GM12865 (cell line): ENCODE measurements at regions not wholly inside any gene's neighbourhood (a gene's known extent, or its start where the extent isn't known, plus 50 kb on each side); places are given as distances from the start of the nearest gene placed in this dataset.
"Not testable (repeated sequence)": the region's sequence is repeated elsewhere in the genome, so short reads cannot be mapped to it uniquely, and the experiment has no call there.

Source experiments
- DNase-seq: peaks from one replicate; pipeline ENCODE4 v3.0.0; 2010; ENCODE audit warnings: low read depth
- H3K4me3 ChIP-seq: 2 replicates; pipeline ENCODE4 v1.5.1; 2011; ENCODE audit warnings: mild to moderate bottlenecking, low read depth, low read length, control low read depth
- CTCF ChIP-seq: IDR thresholded peaks from 2 replicates; pipeline ENCODE4 v1.5.1; 2011; ENCODE audit warnings: low read length, control low read depth, low read depth, inconsistent platforms; ENCODE audit not compliant: insufficient read depth; ENCODE audit errors: missing control alignments

GRCh38 chr14:37711831-37712475 lies 116.5 kb downstream of the TTC6 start:
- no peak overlapping the region for H3K4me3 ChIP-seq
- DNase-seq, result no peak
- no peak for TF ChIP-seq CTCF

DNA sequence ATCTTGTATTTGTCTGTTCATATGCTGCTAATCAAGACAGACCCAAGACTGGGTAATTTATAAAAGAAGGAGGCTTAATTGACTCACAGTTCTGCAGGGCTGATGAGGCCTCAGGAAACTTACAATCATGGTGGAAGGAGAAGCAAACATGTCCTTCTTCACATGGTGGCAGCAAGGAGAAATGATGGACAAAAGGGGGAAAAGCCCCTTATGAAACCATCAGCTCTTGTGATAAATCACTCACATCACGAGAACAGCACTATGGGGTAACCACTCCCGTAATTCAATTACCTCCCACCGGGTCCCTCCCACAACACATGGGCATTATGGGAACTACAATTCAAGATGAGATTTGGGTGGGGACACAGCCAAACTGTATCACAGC lies 117.0 kb downstream of the TTC6 start:
- not testable (repeated sequence) for DNase-seq, H3K4me3 ChIP-seq

- no peak overlapping the region for H3K4me3 ChIP-seq
- no peak for TF ChIP-seq CTCF
- no peak for DNase-seq
These were observed 117.6 kb downstream of the TTC6 start for GRCh38 chr14:37712976-37713431.

DNA sequence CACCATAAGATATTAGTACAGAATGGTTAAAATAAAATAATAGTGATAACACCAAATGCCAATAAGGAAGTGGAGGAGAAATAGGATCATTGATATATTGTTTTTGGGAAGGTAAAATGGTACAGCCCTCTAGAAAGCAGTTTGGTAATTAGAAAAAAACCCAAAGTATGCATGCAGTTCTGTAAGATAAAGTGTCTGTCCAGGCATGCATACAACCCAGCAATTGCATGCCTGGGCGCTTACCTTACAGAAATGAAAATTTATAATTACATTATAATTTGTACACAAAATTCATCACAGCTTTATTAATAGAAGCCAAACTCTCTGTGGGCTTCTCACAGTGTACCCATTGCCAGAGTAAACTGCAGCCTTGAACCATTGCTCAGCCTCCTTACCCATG lies 124.7 kb downstream of the TTC6 start:
- DNase-seq, result no peak
- H3K4me3 ChIP-seq, result no peak overlapping the region
- TF ChIP-seq CTCF, result no peak

DNA sequence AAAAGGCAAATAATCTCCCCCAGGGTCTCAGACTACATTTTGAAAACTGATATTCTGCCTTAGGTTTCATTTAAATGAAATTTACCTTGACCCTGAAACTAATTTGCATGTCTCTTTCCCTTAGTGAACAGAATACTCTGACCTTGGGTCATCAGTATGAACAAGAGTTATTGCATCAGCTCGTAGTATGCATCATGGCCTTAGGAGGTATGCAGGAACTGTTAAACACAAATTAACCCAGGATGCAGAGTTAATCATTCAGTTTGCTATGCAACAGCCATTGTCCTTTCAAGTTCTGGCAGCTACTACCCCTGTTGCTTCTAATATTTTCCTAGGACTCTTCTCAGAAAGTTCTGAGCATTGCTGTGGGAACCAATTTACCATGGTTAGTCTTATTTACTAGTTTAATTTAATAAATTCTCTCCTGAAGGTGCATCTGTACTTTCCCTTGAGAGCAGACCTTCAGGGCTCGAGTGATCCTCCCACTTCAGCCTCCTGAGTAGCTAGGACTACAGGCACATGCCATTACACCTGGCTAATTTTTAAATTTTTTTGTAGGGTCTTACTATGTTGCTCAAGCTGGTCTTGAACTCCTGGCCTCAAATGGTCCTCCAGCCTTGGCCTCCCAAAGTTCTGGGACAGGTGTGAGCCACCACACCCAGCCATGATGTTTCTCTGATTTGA lies 126.7 kb downstream of the TTC6 start:
- DNase-seq, result no peak
- no peak overlapping the region for H3K4me3 ChIP-seq
- no peak for TF ChIP-seq CTCF

GRCh38 chr14:37723515-37723914 lies 128.1 kb downstream of the TTC6 start:
- no peak for TF ChIP-seq CTCF
- DNase-seq, result no peak
- H3K4me3 ChIP-seq, result no peak overlapping the region

DNA sequence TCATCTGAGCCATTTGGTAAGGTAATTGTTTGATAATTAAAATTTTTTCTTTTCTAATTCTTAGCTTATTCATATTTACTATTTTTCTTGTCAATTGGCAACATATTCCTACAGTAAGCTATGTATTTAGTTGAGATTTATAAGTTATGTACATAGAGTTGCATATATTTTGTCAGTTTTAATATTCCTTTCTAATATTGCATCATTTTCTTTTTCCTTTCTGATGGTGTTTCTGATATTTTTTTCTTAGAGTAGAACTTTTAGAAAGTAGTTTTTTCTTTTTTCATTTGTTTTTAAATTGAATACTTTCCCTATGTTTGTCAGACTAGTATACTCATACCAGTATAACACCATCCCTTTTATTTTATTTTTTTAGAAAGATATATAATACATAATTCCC lies 131.3 kb downstream of the TTC6 start:
- TF ChIP-seq CTCF, result no peak
- DNase-seq, result no peak
- H3K4me3 ChIP-seq, result no peak overlapping the region
